Fibroblast of skin of right biceps (primary cell): ENCODE measurements at regions not wholly inside any gene's neighbourhood (a gene's known extent, or its start where the extent isn't known, plus 50 kb on each side); places are given as distances from the start of the nearest gene placed in this dataset.
A peak's percentile ranks its signal among the peaks of the same experiment; 100 is the strongest.
"Not testable (repeated sequence)": the region's sequence is repeated elsewhere in the genome, so short reads cannot be mapped to it uniquely, and the experiment has no call there.

Source experiments
- DNase-seq: peaks from one replicate; pipeline ENCODE4 v3.0.0-alpha.2; 2013

- DNase-seq, result no peak
Measured at GRCh38 chr5:163185315-163185714, 252.1 kb upstream of the CCNG1 start.

GRCh38 chr5:163189023-163189553 lies 248.3 kb upstream of the CCNG1 start:
- peak; percentile 2 for DNase-seq

DNA sequence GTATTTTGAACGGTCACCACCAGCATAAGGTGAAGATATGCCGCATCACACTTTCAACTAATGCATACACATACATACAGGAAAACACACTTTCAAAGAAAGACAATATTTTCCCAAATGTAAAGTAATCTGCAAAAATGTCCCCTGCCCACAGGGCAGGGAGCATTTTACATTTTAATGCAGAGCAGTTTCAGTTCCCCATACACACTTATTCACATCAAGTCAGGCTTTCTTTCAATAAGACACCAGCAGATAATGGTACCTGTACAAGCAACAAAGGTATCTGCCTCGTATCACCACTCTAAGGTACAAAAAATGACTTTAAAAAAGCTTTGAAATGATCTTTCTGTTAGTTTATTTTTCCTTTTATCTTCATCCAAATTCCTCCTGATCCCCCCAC lies 247.1 kb upstream of the CCNG1 start:
- DNase-seq, result no peak

DNA sequence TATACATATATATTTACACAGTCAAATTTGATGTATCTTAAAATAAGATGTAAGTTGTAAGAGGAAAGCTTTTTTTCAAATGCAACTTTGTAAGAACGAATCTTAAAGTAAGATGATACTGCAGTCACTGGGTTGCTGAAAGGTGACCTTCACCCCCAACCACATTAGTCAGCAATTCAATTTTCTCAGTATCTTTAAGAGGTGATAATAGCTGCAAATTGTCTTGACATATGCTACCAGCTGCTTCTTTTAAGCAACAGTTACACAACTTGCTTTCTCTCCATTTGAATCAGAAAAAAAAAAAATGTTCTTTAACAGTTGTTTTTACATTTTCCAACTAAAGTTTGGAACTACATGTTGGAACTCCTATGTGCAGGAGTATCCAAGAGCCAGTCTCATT lies 246.6 kb upstream of the CCNG1 start:
- DNase-seq, result no peak

- no peak for DNase-seq
Measured at GRCh38 chr5:163193886-163194285, 243.5 kb upstream of the CCNG1 start.

DNA sequence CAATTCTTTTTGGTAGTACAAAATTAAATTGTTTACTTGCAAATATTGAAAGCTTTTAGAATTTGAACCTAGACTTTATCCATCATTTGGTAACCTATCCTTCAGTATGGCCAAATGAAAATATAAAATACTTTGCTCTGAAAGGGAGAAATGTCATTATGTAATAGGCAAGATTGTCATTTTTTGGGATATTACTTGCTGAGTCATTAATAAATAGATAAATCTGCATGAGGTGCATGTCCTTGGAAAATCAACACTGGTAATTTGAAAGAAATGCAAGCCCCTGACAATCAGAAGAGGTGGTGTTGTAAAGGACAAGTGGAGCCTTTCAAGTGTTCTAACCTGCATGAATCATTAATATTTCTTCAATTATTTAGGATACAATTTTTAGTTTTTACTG lies 231.8 kb upstream of the CCNG1 start:
- no peak for DNase-seq

DNA sequence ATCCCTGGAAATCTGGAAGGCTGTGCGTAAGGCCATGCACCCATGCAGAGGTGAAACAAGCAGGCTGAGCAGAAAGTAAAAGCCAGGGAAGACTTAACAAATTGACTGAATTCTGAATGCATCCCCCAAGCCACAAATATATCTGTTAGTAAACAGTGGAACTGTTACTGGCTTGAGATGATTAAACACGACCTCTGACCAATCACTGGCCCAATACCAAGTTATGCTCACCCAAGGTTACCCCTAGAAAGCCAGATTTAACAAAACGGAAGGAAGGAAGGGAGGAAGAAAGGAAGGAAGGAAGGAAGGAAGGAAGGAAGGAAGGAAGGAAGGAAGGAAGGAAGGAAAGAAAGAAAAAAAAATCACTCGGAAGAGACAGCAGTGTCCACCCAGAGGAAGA lies 215.8 kb upstream of the CCNG1 start:
- no peak for DNase-seq

DNA sequence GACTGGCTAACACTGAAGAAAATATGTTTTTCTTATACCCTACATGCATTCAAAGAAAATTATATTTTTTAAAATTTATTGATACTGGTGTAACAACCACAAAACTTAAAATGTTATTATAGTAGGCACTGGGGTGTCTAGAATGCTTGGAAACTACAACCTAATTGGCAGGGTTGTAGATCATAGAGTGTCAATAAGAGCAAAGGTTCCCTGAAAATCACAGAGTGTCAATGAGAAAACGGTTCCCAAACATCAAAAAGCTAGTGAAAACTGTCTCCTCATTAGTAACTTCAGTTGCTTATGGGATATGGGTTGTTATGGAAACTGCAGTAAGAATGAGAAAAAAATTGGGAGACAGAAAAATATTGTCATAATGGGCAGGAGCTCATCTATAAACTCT lies 214.4 kb upstream of the CCNG1 start:
- no peak for DNase-seq

GRCh38 chr5:163244445-163244987 lies 192.9 kb upstream of the CCNG1 start:
- DNase-seq, result no peak

DNA sequence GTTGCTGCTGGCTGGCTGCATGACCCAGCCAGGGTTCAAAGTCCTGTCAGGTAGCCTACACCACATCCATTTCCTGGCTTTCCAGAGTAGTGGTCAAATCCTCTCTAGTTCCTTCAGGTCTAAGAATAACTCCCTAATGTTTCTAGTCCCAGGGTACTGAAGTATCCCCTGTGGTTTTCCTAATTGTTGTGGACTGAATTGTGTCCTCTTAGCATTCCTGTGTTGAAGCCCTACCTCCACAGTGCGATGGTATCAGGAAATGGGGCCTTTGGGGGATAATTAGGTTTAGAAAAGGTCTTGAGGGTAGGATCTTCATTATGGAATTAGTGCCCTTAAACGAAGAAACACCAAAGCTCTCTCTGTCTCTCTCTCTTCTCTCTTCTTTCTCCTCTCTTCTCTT lies 191.8 kb upstream of the CCNG1 start:
- DNase-seq, result no peak

DNA sequence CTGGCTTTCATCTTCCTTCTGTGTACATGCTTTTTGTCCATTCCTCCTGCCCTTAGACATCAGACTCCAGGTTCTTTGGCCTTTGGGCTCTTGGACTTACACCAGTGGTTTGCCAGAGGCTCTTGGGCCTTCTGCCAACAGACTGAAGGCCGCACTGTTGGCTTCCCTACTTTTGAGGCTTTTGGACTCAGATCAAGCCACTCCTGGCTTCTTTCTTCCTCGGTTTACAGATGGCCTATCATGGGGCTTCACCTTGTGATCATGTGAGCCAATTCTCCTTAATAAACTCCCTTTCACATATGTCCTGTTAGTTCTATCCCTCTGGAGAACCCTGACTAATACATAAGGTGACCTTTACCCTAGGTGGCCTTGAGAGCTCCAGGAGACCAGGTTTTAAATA lies 189.1 kb upstream of the CCNG1 start:
- DNase-seq, result peak; percentile 9

GRCh38 chr5:163248871-163249270 lies 188.5 kb upstream of the CCNG1 start:
- DNase-seq, result peak; percentile 82

DNA sequence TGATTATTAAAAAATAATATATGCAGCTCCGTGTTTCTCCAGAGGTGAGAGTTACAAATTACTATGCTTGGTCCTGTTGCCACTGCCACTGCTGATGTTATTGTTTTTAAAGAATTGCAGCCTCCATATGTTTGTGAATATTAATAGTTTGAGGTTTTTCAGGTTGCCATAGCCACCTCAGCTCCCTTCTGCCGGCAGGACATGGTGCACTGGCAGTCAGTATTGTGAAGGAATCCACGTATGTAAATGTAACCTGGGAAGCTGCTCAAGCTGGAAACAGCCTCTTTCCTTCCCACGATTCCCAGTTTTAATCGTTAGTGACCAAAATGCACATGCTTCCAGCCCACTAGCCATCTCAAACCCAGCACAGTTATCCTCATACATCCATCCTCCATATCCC lies 184.4 kb upstream of the CCNG1 start:
- DNase-seq, result no peak

- DNase-seq, result no peak
Measured at GRCh38 chr5:163259495-163259894, 177.9 kb upstream of the CCNG1 start.

GRCh38 chr5:163260471-163260870 lies 176.9 kb upstream of the CCNG1 start:
- DNase-seq, result no peak

- no peak for DNase-seq
Measured at GRCh38 chr5:163260961-163261360, 176.4 kb upstream of the CCNG1 start.

- DNase-seq, result no peak
Measured at GRCh38 chr5:163261647-163262269, 175.6 kb upstream of the CCNG1 start.

DNA sequence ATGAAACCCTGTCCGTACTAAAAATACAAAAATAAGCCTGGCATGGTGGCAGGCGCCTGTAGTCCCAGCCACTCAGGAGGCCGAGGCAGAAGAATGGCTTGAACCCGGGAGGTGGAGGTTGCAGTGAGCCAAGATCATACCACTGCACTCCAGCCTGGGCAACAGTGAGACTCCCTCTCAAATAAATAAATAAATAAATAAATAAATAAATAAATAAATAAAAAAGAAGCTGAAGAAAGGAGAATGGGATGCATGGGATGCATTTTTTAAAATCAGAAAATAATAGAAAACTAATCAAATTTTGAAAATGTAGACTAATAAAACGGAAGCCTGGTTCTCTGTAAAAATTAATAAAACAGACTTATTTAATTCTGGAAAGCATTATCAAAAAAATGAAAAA lies 171.1 kb upstream of the CCNG1 start:
- not testable (repeated sequence) for DNase-seq

GRCh38 chr5:163269624-163270023 lies 167.8 kb upstream of the CCNG1 start:
- DNase-seq, result peak; percentile 6

- no peak for DNase-seq
Measured at GRCh38 chr5:163276466-163276865, 160.9 kb upstream of the CCNG1 start.

GRCh38 chr5:163280897-163281296 lies 156.5 kb upstream of the CCNG1 start:
- DNase-seq, result not testable (repeated sequence)

DNA sequence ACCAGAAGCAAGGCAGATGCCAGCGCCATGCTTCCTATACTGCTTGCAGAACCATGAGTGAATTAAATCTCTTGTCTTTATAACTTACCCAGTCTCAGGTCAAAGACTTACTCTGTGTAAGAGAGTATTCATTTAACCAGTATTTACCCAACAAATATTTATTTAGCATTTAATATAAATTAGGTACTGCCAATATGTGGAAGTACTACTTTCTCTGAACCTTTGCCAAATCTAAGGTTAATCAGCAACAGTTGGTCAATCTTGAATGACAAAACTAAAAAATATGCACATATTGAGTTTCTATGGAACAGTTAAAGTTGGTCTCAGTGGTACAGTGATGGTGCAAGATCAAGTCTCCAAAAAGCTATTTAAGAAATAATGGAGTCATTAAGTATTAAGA lies 155.9 kb upstream of the CCNG1 start:
- no peak for DNase-seq

GRCh38 chr5:163293836-163294235 lies 143.6 kb upstream of the CCNG1 start:
- no peak for DNase-seq

DNA sequence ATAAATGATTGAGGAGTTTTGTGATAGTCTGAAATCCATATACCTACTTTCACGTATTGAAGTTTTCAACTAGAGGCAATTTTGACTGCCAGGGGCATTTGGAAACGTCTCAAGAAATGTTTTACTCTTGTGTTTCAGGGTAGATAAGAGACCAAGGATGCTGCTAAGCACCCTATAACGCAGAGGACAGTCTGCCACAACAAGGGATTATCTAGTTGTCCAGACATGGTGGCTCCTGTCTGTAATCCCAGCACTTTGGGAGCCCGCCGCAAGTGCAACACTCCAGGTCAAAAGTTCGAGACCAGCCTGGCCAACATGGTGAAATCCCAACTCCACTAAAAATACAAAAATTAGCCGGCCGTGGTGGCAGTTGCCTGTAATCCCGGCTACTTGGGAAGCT lies 133.7 kb upstream of the CCNG1 start:
- DNase-seq, result no peak

DNA sequence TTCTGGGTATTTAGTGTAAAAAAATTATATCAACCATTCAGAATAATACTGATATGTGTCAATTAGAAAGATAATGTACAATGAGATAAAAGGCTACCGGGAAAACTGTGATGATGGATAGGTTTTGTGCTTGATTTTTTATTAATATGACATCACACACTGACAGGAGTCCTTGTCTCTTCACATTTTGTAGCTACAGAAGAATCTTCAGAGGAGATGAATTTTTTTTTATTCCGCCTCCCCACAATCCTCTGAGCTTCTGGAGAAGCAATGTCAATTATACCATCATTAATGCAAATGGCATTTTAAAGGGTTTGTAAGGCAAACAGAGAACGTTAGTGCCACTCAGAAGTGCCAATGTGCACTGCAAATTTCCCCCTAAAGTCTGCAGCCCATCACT lies 131.7 kb upstream of the CCNG1 start:
- no peak for DNase-seq
